HG03097 (cell line): ENCODE measurements at regions not wholly inside any gene's neighbourhood (a gene's known extent, or its start where the extent isn't known, plus 50 kb on each side); places are given as distances from the start of the nearest gene placed in this dataset.

Experiments
- ATAC-seq: cut with Tn5 transposase; IDR thresholded peaks from one replicate; pipeline ENCODE4 v1.9.1; 2021; ENCODE audit not compliant: unreplicated experiment, low FRiP score

- ATAC-seq: no peak
Measured at GRCh38 chr3:144067059-144067458, 95.4 kb downstream of the DIPK2A start.

GRCh38 chr3:144073698-144074097, 102.1 kb downstream of the DIPK2A start:
- ATAC-seq: no peak

GRCh38 chr3:144079634-144080033, 108.0 kb downstream of the DIPK2A start:
- no peak for ATAC-seq

- ATAC-seq: no peak
Measured at GRCh38 chr3:144084929-144085328, 113.3 kb downstream of the DIPK2A start.

GRCh38 chr3:144085964-144086363, 114.3 kb downstream of the DIPK2A start:
- no peak for ATAC-seq

GRCh38 chr3:144096016-144096415, 124.4 kb downstream of the DIPK2A start:
- no peak for ATAC-seq

- no peak for ATAC-seq
Measured at GRCh38 chr3:144097163-144097562, 125.5 kb downstream of the DIPK2A start.

GRCh38 chr3:144098691-144099090, 127.1 kb downstream of the DIPK2A start:
- ATAC-seq: no peak

GRCh38 chr3:144102421-144102820, 130.8 kb downstream of the DIPK2A start:
- no peak for ATAC-seq

GRCh38 chr3:144104186-144104585, 132.6 kb downstream of the DIPK2A start:
- ATAC-seq: no peak

- no peak for ATAC-seq
Measured at GRCh38 chr3:144104679-144105078, 133.1 kb downstream of the DIPK2A start.

GRCh38 chr3:144105542-144105941, 133.9 kb downstream of the DIPK2A start:
- ATAC-seq: no peak

- no peak for ATAC-seq
Measured at GRCh38 chr3:144106970-144107369, 135.3 kb downstream of the DIPK2A start.

GRCh38 chr3:144107923-144108322, 136.3 kb downstream of the DIPK2A start:
- no peak for ATAC-seq

- ATAC-seq: peak; percentile 96
Measured at GRCh38 chr3:144109944-144110343, 138.3 kb downstream of the DIPK2A start.

- no peak for ATAC-seq
Measured at GRCh38 chr3:144112036-144112435, 140.4 kb downstream of the DIPK2A start.

GRCh38 chr3:144112437-144112836, 140.8 kb downstream of the DIPK2A start:
- ATAC-seq: no peak

GRCh38 chr3:144114767-144115166, 143.1 kb downstream of the DIPK2A start:
- no peak for ATAC-seq

- ATAC-seq: no peak
Measured at GRCh38 chr3:144119633-144120032, 148.0 kb downstream of the DIPK2A start.

- ATAC-seq: no peak
Measured at GRCh38 chr3:144121661-144122060, 150.0 kb downstream of the DIPK2A start.

GRCh38 chr3:144127014-144127413, 155.4 kb downstream of the DIPK2A start:
- ATAC-seq: no peak

- no peak for ATAC-seq
Measured at GRCh38 chr3:144127700-144128099, 156.1 kb downstream of the DIPK2A start.

GRCh38 chr3:144128108-144128892, 156.7 kb downstream of the DIPK2A start:
- peak; percentile 96 for ATAC-seq
